Fibroblast of pulmonary artery (primary cell): ENCODE measurements at regions not wholly inside any gene's neighbourhood (a gene's known extent, or its start where the extent isn't known, plus 50 kb on each side); places are given as distances from the start of the nearest gene placed in this dataset.

ENCODE experiments used
- DNase-seq: peaks from one replicate; pipeline ENCODE4 v3.0.0-alpha.2; 2010; ENCODE audit warnings: low read depth
- H3K4me3 ChIP-seq: replicated peaks from 2 replicates; pipeline ENCODE4 v1.5.1; 2011; ENCODE audit warnings: low read depth, mild to moderate bottlenecking, control low read depth, low read length, moderate library complexity
- TF ChIP-seq, protein P1 (sequence below): IDR thresholded peaks from 2 replicates; pipeline ENCODE4 v1.5.1; 2011; ENCODE audit warnings: mild to moderate bottlenecking, control low read depth, low read length, inconsistent platforms; ENCODE audit errors: missing control alignments

DNA sequence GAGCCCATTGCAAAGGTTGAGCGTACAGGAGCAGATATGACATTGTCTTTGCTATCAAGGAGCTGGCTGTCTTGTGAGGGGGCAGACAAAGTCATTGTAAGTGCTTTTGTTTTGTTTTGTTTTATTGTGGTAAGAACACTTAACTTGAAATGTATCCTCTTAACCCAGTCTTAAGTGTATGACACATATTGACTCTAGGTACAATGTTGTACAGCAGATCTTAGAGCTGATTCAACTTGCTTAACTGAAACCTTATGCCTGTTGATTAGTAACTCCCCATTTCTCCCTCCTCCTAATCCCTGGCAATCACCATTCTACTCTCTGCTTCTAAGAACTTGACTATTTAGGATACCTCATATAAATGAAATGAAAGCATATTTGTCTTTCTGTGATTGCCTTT is 429.0 kb downstream of the BMP2 start:
- TF ChIP-seq, protein P1, sequence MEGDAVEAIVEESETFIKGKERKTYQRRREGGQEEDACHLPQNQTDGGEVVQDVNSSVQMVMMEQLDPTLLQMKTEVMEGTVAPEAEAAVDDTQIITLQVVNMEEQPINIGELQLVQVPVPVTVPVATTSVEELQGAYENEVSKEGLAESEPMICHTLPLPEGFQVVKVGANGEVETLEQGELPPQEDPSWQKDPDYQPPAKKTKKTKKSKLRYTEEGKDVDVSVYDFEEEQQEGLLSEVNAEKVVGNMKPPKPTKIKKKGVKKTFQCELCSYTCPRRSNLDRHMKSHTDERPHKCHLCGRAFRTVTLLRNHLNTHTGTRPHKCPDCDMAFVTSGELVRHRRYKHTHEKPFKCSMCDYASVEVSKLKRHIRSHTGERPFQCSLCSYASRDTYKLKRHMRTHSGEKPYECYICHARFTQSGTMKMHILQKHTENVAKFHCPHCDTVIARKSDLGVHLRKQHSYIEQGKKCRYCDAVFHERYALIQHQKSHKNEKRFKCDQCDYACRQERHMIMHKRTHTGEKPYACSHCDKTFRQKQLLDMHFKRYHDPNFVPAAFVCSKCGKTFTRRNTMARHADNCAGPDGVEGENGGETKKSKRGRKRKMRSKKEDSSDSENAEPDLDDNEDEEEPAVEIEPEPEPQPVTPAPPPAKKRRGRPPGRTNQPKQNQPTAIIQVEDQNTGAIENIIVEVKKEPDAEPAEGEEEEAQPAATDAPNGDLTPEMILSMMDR: no peak
- DNase-seq: no peak

DNA sequence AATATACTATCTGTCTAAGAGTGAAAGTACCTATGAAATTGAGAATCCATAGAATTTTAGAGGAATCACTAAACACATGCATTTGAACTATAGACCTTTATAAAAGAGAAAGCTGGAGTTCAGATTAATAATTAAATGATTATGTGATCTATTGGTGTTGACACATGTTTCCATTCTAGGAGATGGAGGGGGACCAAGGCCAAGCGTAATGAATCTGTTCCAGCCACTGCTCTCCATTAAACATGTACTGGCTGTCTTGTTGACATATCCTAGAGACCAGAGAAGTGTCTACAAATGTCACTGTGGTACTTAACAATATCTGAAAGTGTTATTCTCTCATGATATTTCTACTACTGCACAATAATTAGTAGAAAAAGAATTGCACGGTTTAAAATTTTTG is 432.4 kb downstream of the BMP2 start:
- no peak for DNase-seq
- TF ChIP-seq, protein P1: no peak
- H3K4me3 ChIP-seq: no peak overlapping the region

More for the DNA sequence above, 429.0 kb downstream of the BMP2 start:
- no peak overlapping the region for H3K4me3 ChIP-seq

DNA sequence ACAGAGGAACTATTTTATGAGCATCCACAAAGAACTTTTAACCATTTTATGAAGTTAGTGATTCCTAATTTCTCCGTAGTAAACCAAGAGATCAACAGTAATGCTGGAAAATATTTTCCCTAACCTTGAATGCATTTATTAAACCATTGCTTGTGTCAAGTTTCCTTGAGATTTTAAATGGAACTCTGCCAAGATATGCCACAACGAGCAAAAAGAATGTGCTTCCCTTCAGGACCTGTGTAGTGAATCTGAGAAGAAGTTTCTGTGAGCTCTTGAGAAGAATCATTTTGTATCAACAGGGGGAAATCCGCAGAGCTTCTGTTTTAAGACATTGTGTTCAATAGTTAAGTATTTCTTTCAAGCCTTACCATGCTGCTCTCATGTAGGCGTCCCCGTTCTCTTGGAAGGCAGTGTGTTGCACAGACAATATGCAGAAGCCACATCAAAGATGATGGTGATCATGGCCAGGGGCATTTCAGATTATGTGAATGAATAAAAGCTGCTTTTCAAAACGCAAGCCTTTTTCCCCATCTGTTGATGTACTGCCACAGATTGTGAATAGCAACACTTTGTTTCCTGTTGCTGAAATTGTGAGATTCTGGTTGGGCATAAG is 439.8 kb downstream of the BMP2 start:
- peak; percentile 26 for DNase-seq
- TF ChIP-seq, protein P1: no peak
- H3K4me3 ChIP-seq: no peak overlapping the region

DNA sequence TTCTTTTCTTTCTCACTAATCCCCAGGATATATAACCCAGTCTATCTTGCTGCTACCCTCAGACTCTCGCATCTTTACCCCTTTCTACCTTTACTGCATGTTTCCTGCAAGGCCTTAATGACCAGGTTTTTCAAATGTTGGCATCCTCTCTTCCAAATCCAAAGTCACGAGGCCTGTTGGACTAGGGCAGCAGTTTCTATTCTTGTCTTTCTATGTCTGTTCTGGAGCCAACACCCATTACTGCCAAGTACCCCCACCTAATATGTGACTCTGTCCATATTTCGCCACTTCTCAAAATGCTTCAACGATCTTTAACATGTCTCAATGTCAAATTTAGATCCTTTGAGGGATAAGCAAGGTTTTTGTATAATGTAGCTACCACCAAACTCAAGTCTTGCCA is 443.4 kb downstream of the BMP2 start:
- no peak for DNase-seq
- no peak overlapping the region for H3K4me3 ChIP-seq
- TF ChIP-seq, protein P1: no peak

DNA sequence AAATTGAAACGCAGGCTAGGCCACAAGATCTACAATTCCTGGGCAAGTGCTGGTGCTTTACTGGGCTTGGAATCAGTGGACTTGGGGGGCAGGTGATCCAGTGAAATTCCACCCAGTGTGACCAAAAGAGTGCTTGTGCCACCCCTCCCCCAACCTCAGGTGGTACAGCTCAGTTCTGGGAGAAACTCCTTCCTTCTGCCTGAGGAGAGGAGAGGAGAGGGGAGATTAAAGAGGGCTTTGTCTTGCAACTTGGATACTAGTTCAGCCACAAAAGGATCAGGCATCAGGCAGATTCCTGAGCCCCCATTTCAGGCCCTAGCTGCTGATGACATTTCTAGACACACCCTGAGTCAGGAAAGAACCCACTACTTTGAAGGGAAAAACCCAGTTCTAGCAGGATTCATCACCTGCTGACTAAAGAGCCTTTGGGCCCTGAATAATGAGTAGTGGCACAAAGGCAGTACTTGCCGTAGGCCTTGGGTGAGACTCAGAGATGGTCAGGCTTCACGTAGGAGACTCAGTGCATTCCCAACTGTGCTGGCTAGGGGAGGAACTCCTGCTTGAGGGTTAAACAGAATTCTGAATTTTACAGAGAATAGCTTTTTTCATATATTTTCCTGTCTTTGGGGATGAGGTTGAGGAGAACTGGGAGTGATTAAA is 446.7 kb downstream of the BMP2 start:
- no peak for DNase-seq
- no peak overlapping the region for H3K4me3 ChIP-seq
- TF ChIP-seq, protein P1: no peak

DNA sequence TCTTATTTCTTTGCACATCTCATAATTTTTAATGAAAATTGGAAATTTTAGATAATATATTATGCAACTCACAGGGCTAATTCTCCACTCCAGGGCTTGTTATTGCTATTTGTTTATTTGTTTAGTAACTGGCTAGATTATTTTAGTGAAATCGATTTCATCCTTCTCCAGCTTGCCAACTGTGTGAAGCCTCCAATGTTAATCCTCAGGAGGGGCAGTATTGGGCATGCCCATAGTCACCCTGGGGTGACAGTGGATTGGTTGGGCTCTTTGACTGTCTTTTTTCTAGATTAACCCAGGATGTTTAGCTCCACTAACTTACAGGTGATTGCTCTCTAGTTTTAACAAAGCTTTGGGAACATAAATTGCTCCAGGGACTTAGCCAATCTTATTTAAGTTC is 450.1 kb downstream of the BMP2 start:
- TF ChIP-seq, protein P1: no peak

DNA sequence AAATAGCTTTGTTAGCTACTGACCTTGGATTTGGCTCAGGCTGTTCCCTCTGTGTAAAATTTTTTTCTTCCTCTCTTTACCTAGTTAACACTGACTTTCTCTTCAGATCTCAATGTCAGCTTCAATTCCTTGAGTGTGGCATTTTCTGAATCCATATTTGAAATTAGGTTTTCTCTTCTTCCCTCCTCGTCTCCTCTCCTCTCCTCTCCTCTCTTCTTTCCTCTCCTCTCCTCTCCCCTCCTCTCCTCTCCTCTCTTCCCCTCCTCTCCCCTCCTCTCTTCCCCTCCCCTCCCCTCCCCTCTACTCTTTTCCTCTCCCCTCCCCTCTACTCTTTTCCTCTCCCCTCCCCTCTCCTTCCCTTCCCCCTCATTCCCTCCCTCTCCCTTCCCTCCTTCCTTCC is 453.3 kb downstream of the BMP2 start:
- H3K4me3 ChIP-seq: no peak overlapping the region
- TF ChIP-seq, protein P1: no peak
- no peak for DNase-seq

More for the DNA sequence above, 450.1 kb downstream of the BMP2 start:
- DNase-seq: no peak
- no peak overlapping the region for H3K4me3 ChIP-seq
